HUES48 (cell line): ENCODE measurements at regions not wholly inside any gene's neighbourhood (a gene's known extent, or its start where the extent isn't known, plus 50 kb on each side); places are given as distances from the start of the nearest gene placed in this dataset.

Source experiments
- H3K27ac ChIP-seq: one replicate; pipeline ENCODE4 v1.7.0; 2013; ENCODE audit warnings: low read depth, low read length, inconsistent platforms
- H3K27me3 ChIP-seq: 2 replicates; pipeline ENCODE4 v1.6.1; 2013; ENCODE audit warnings: mild to moderate bottlenecking, low read length; ENCODE audit not compliant: control insufficient read depth, insufficient read depth
- H3K36me3 ChIP-seq: 2 replicates; pipeline ENCODE4 v1.6.1; 2013; ENCODE audit warnings: low read length; ENCODE audit not compliant: control insufficient read depth, insufficient read depth
- H3K4me1 ChIP-seq: 2 replicates; pipeline ENCODE4 v1.6.1; 2013; ENCODE audit warnings: mild to moderate bottlenecking, low read length; ENCODE audit not compliant: control insufficient read depth, insufficient read depth
- H3K4me3 ChIP-seq: 2 replicates; pipeline ENCODE4 v1.5.1; 2013; ENCODE audit warnings: mild to moderate bottlenecking, low read depth, low read length
- H3K9ac ChIP-seq: 2 replicates; pipeline ENCODE4 v1.6.1; 2013; ENCODE audit warnings: mild to moderate bottlenecking, low read depth, low read length, moderate library complexity
- H3K9me3 ChIP-seq: 2 replicates; pipeline ENCODE4 v1.6.1; 2013; ENCODE audit warnings: low read length; ENCODE audit not compliant: control insufficient read depth, insufficient read depth

DNA sequence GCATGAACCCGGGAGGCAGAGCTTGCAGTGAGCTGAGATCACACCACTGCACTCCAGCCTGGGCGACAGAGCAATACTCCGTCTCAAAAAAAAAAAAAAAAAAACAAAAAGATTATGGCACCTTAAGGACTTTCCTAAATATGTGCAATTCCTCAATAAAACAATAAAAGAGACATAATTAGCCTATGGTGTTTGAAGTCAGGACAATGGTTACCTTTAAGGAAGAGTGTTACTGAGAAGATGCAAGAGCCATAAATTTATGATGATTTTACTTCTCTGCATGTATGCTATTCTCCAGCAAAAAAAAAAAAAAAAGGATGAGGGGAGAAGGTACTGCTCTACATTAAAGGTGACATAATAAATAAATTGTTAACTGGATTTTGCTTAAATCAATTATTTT, 208.2 kb upstream of the STK17B start:
- Histone ChIP-seq H3K4me1 (no peaks in the 10 kb centered on the region), H3K36me3 (no peaks in the 10 kb centered on the region), H3K9me3 (no peaks in the 10 kb centered on the region), H3K9ac (no peak overlapping the region), H3K27ac (no peak overlapping the region), H3K27me3 (no peaks in the 10 kb centered on the region), H3K4me3 (no peak overlapping the region)

DNA sequence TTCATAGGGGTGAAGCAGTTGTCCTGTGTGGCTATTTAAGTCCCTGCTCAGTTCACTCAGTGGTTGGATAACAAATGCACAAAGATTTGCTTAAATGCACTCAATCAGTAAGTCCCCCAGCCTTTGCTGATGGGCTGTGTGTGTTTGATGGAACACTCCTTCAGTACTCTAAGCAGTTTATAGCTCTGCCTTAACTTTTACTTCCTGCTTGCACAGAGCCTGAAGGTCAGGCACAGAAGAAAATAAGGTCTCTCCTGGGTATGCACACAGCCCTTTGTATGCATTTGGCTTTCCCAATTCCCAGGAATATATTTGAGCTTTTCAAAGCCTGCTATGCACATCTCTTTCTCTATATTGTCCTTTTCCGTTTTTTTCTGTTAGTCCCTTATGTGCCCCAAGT, 208.7 kb upstream of the STK17B start:
- Histone ChIP-seq H3K9me3 (no peaks in the 10 kb centered on the region), H3K9ac (no peak overlapping the region), H3K4me1 (no peaks in the 10 kb centered on the region), H3K4me3 (no peak overlapping the region), H3K27ac (no peak overlapping the region), H3K36me3 (no peaks in the 10 kb centered on the region), H3K27me3 (no peaks in the 10 kb centered on the region)

DNA sequence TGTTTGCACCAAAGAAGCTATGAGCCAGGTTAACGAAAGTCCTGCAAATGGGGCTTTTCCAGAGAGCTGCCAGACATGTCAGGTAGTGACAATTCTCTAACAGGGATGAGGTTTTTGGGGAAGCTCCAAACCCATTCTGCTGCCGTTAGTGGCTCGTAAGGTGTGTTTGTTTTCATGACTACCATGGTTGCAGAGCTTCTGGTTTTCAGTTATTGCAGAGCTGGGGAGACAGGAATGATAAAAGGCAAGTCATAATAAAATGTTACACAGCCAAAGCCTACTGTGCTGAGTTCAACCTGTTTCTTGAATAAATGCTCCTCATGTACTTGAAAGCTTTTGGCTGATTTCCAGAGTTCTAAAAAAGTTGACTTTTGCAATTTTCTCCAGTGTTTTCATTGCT, 209.2 kb upstream of the STK17B start:
- no peak overlapping the region for H3K4me3 ChIP-seq
- H3K4me1 ChIP-seq = no peaks in the 10 kb centered on the region
- H3K9me3 ChIP-seq = no peaks in the 10 kb centered on the region
- no peaks in the 10 kb centered on the region for H3K27me3 ChIP-seq
- no peak overlapping the region for H3K9ac ChIP-seq
- H3K36me3 ChIP-seq = no peaks in the 10 kb centered on the region
- no peak overlapping the region for H3K27ac ChIP-seq

- Histone ChIP-seq H3K4me1 (no peaks in the 10 kb centered on the region), H3K9ac (no peak overlapping the region), H3K27me3 (no peaks in the 10 kb centered on the region), H3K27ac (no peak overlapping the region), H3K9me3 (no peaks in the 10 kb centered on the region), H3K36me3 (no peaks in the 10 kb centered on the region), H3K4me3 (no peak overlapping the region)
These were observed 210.1 kb upstream of the STK17B start for GRCh38 chr2:196381464-196381863.

DNA sequence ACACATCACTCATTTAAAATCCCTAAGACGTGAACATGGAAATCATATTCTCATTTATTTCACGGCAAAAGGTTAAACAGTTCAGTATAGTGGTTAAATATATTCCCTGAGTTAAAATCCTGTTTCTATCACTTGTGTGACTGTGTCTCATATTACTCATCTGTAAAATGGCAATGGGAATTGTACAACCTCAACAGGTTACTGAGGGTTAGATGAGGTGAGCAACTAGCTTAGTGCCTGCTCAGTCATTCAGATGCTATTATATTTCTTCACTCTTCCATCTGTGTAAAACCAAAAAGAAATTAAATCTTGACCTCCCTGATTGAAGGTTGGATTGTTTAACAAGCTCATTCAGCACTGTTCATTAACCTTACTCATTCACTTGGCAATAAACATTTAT, 212.4 kb upstream of the STK17B start:
- Histone ChIP-seq H3K27ac (no peak overlapping the region), H3K9me3 (no peaks in the 10 kb centered on the region), H3K4me3 (no peak overlapping the region), H3K9ac (no peak overlapping the region), H3K36me3 (no peaks in the 10 kb centered on the region), H3K27me3 (no peaks in the 10 kb centered on the region), H3K4me1 (no peaks in the 10 kb centered on the region)

- Histone ChIP-seq H3K4me3 (no peak overlapping the region), H3K27me3 (no peaks in the 10 kb centered on the region), H3K4me1 (no peaks in the 10 kb centered on the region), H3K36me3 (no peaks in the 10 kb centered on the region), H3K9me3 (no peaks in the 10 kb centered on the region), H3K27ac (no peak overlapping the region), H3K9ac (no peak overlapping the region)
These were observed 213.4 kb upstream of the STK17B start for GRCh38 chr2:196384729-196385128.

- Histone ChIP-seq H3K9ac (no peak overlapping the region), H3K36me3 (no peaks in the 10 kb centered on the region), H3K9me3 (no peaks in the 10 kb centered on the region), H3K27ac (no peak overlapping the region), H3K27me3 (no peaks in the 10 kb centered on the region), H3K4me1 (no peaks in the 10 kb centered on the region), H3K4me3 (no peak overlapping the region)
These were observed 218.3 kb upstream of the STK17B start for GRCh38 chr2:196389670-196390069.

- no peaks in the 10 kb centered on the region for H3K27me3 ChIP-seq
- no peak overlapping the region for H3K9ac ChIP-seq
- H3K36me3 ChIP-seq = no peaks in the 10 kb centered on the region
- no peaks in the 10 kb centered on the region for H3K9me3 ChIP-seq
- H3K4me3 ChIP-seq = no peak overlapping the region
- H3K4me1 ChIP-seq = no peaks in the 10 kb centered on the region
- H3K27ac ChIP-seq = no peak overlapping the region
These were observed 219.1 kb upstream of the STK17B start for GRCh38 chr2:196390243-196391148.

- H3K4me3 ChIP-seq = no peak overlapping the region
- H3K36me3 ChIP-seq = no peaks in the 10 kb centered on the region
- H3K4me1 ChIP-seq = no peaks in the 10 kb centered on the region
- H3K27me3 ChIP-seq = no peaks in the 10 kb centered on the region
- H3K9ac ChIP-seq = no peak overlapping the region
- no peak overlapping the region for H3K27ac ChIP-seq
- no peaks in the 10 kb centered on the region for H3K9me3 ChIP-seq
These were observed 219.7 kb upstream of the STK17B start for GRCh38 chr2:196391149-196391479.

GRCh38 chr2:196399096-196399495, 227.7 kb upstream of the STK17B start:
- Histone ChIP-seq H3K4me1 (peaks cover 5% of the 10 kb centered on the region; the same call in 1 of the 2 replicates), H3K9ac (no peak overlapping the region), H3K27me3 (no peaks in the 10 kb centered on the region), H3K36me3 (no peaks in the 10 kb centered on the region), H3K4me3 (no peak overlapping the region), H3K27ac (no peak overlapping the region), H3K9me3 (no peaks in the 10 kb centered on the region)

GRCh38 chr2:196399722-196400691, 228.6 kb upstream of the STK17B start:
- H3K27ac ChIP-seq = no peak overlapping the region
- peaks cover 5% of the 10 kb centered on the region; the same call in 1 of the 2 replicates for H3K4me1 ChIP-seq

More at GRCh38 chr2:196399722-196400691, 228.6 kb upstream of the STK17B start:
- H3K9ac ChIP-seq = no peak overlapping the region
- H3K36me3 ChIP-seq = no peaks in the 10 kb centered on the region
- no peak overlapping the region for H3K4me3 ChIP-seq
- H3K27me3 ChIP-seq = no peaks in the 10 kb centered on the region
- H3K9me3 ChIP-seq = no peaks in the 10 kb centered on the region
